GM12878 (cell line): ENCODE measurements at regions not wholly inside any gene's neighbourhood (a gene's known extent, or its start where the extent isn't known, plus 50 kb on each side); places are given as distances from the start of the nearest gene placed in this dataset.

Experiments
- BCL3 ChIP-seq: IDR thresholded peaks from 2 replicates; pipeline ENCODE4 v1.6.1; 2011; ENCODE audit warnings: borderline replicate concordance, low read depth, mild to moderate bottlenecking, moderate library complexity, low read length; ENCODE audit not compliant: insufficient read depth, poor library complexity, severe bottlenecking
- BRCA1 ChIP-seq: IDR thresholded peaks from 2 replicates; pipeline ENCODE4 v1.6.1; 2011; ENCODE audit warnings: low read depth, low read length, improper control_type of control experiment
- CHD2 ChIP-seq: IDR thresholded peaks from 2 replicates; pipeline ENCODE4 v1.6.1; 2011; ENCODE audit warnings: low read depth, low read length, improper control_type of control experiment, borderline replicate concordance
- EP300 ChIP-seq, 2 experiments: fragments of 150-350 bp in 1 of 2; IDR thresholded peaks; 2 replicates each; pipeline ENCODE4 v1.6.1; 2011 to 2012; ENCODE audit warnings: low read depth in 2 of 2, low read length in 2 of 2, borderline replicate concordance in 1 of 2, improper control_type of control experiment in 1 of 2, inconsistent platforms in 1 of 2; ENCODE audit not compliant: control insufficient read depth in 1 of 2
- ETV6 ChIP-seq, 2 experiments: fragments of 450-650 bp in 1 of 2; IDR thresholded peaks in 1 of 2; conservative IDR thresholded peaks in 1 of 2; 2 replicates each; pipeline ENCODE4 v1.6.1; 2014; ENCODE audit warnings: antibody characterized with exemption in 1 of 2, borderline replicate concordance in 1 of 2, low read depth in 1 of 2, mild to moderate bottlenecking in 1 of 2, moderate library complexity in 1 of 2
- KDM1A ChIP-seq: fragments of 200-600 bp; sonication (generic); IDR thresholded peaks from 2 replicates; pipeline ENCODE4 v1.6.1; 2016; ENCODE audit warnings: borderline replicate concordance
- MTA3 ChIP-seq: IDR thresholded peaks from 2 replicates; pipeline ENCODE4 v1.6.1; 2012; ENCODE audit warnings: low read length, inconsistent platforms, borderline replicate concordance
- MXI1 ChIP-seq: fragments of 150-350 bp; IDR thresholded peaks from 2 replicates; pipeline ENCODE4 v1.6.1; 2011; ENCODE audit warnings: low read depth, mild to moderate bottlenecking, inconsistent platforms, low read length, improper control_type of control experiment
- NFYA ChIP-seq: IDR thresholded peaks from 2 replicates; pipeline ENCODE4 v1.6.1; 2011; ENCODE audit warnings: low read depth, mild to moderate bottlenecking, low read length, improper control_type of control experiment, borderline replicate concordance
- RCOR1 ChIP-seq: conservative IDR thresholded peaks from 2 replicates; pipeline ENCODE4 v1.6.1; 2012; ENCODE audit warnings: low read depth, low read length, improper control_type of control experiment
- USF1 ChIP-seq: IDR thresholded peaks from 2 replicates; pipeline ENCODE4 v1.6.1; 2011; ENCODE audit warnings: borderline replicate concordance, low read depth, mild to moderate bottlenecking, moderate library complexity, mixed read lengths, low read length; ENCODE audit not compliant: insufficient read depth; ENCODE audit errors: extremely low read length
- ZNF384 ChIP-seq: IDR thresholded peaks from 2 replicates; pipeline ENCODE4 v1.6.1; 2012; ENCODE audit warnings: low read depth, mild to moderate bottlenecking, low read length, improper control_type of control experiment, borderline replicate concordance

- TF ChIP-seq BRCA1, result no peak
- no peak for TF ChIP-seq USF1
- TF ChIP-seq RCOR1, result no peak
- TF ChIP-seq MXI1, result no peak
- no peak for TF ChIP-seq CHD2
- TF ChIP-seq ZNF384, result no peak
- peak in 1 of 2 experiments; percentile 16; a peak in 1 of 4 replicates for TF ChIP-seq ETV6 (conservative IDR thresholded peaks at IDR 0.05 in 1 of 2, IDR thresholded peaks at IDR 0.05 in 1 of 2; ENCODE audit: borderline replicate concordance in 1 of 2, low read depth in 1 of 2)
- TF ChIP-seq NFYA, result no peak
- no peak for TF ChIP-seq BCL3
- TF ChIP-seq MTA3, result no peak
- no peak for TF ChIP-seq KDM1A
- no peak for TF ChIP-seq EP300 (IDR thresholded peaks at IDR 0.05; ENCODE audit: borderline replicate concordance in 1 of 2, control insufficient read depth in 1 of 2, low read depth in 2 of 2, low read length in 2 of 2)
Observed at GRCh38 chr20:53646550-53646949, 52.9 kb upstream of the ZNF217 start.
